NB4 (cell line): ENCODE measurements at regions not wholly inside any gene's neighbourhood (a gene's known extent, or its start where the extent isn't known, plus 50 kb on each side); places are given as distances from the start of the nearest gene placed in this dataset.

Source experiments
- DNase-seq: peaks from one replicate; pipeline ENCODE4 v3.0.0; 2010; ENCODE audit warnings: low read depth
- H3K4me3 ChIP-seq: one replicate; pipeline ENCODE4 v1.5.1; 2011; ENCODE audit warnings: mild to moderate bottlenecking, low read depth, low read length, moderate library complexity
- CTCF ChIP-seq: IDR thresholded peaks from one replicate; pipeline ENCODE4 v1.5.1; 2012; ENCODE audit warnings: low read depth, low read length
- MAX ChIP-seq: IDR thresholded peaks from 2 replicates; pipeline ENCODE4 v1.6.1; 2011; ENCODE audit warnings: low read depth, low read length
- MYC ChIP-seq: IDR thresholded peaks from 2 replicates; pipeline ENCODE4 v1.6.1; 2011; ENCODE audit warnings: low read depth, low read length
- POLR2A ChIP-seq: IDR thresholded peaks from 2 replicates; pipeline ENCODE4 v1.6.1; 2011; ENCODE audit warnings: mild to moderate bottlenecking; ENCODE audit not compliant: insufficient read length; ENCODE audit errors: extremely low read depth

GRCh38 chr2:40955635-40956034 is 503.7 kb upstream of the SLC8A1 start:
- DNase-seq = no peak
- H3K4me3 ChIP-seq = no peak overlapping the region
- TF ChIP-seq CTCF (no peak), MYC (no peak), MAX (no peak), POLR2A (no peak)

- H3K4me3 ChIP-seq = no peak overlapping the region
- DNase-seq = peak; percentile 65
- TF ChIP-seq MYC = no peak
- TF ChIP-seq CTCF = no peak
- no peak for TF ChIP-seq POLR2A
- no peak for TF ChIP-seq MAX
Measured at GRCh38 chr2:40957508-40957907, 505.6 kb upstream of the SLC8A1 start.

- DNase-seq = no peak
- TF ChIP-seq MYC (no peak), POLR2A (no peak), MAX (no peak), CTCF (no peak)
- H3K4me3 ChIP-seq = no peak overlapping the region
Measured at GRCh38 chr2:40962026-40962425, 510.1 kb upstream of the SLC8A1 start.

GRCh38 chr2:40964509-40965250 is 512.8 kb upstream of the SLC8A1 start:
- no peak for DNase-seq
- TF ChIP-seq MYC = no peak
- no peak for TF ChIP-seq POLR2A
- no peak overlapping the region for H3K4me3 ChIP-seq

- TF ChIP-seq MYC (no peak), CTCF (no peak), POLR2A (no peak), MAX (no peak)
- DNase-seq = no peak
- H3K4me3 ChIP-seq = no peak overlapping the region
Measured at GRCh38 chr2:40967451-40967850, 515.6 kb upstream of the SLC8A1 start.

GRCh38 chr2:40975151-40975550 is 523.3 kb upstream of the SLC8A1 start:
- no peak for DNase-seq
- no peak overlapping the region for H3K4me3 ChIP-seq
- no peak for TF ChIP-seq POLR2A

- H3K4me3 ChIP-seq = no peak overlapping the region
- TF ChIP-seq POLR2A (no peak), MAX (no peak), MYC (no peak), CTCF (no peak)
- no peak for DNase-seq
Measured at GRCh38 chr2:40997362-40997761, 545.5 kb upstream of the SLC8A1 start.
